NCI-H2196 (cell line): ENCODE measurements at regions not wholly inside any gene's neighbourhood (a gene's known extent, or its start where the extent isn't known, plus 50 kb on each side); places are given as distances from the start of the nearest gene placed in this dataset.
"Not testable (repeated sequence)": the region's sequence is repeated elsewhere in the genome, so short reads cannot be mapped to it uniquely, and the experiment has no call there.

Experiments
- DNase-seq: peaks from one replicate; lab custom pipeline; 2025; ENCODE audit not compliant: unreplicated experiment; lab: John Stamatoyannopoulos, UW

- no peak for DNase-seq
These were observed 1350.2 kb upstream of the RAG2 start for GRCh38 chr11:37948258-37948657.

DNA sequence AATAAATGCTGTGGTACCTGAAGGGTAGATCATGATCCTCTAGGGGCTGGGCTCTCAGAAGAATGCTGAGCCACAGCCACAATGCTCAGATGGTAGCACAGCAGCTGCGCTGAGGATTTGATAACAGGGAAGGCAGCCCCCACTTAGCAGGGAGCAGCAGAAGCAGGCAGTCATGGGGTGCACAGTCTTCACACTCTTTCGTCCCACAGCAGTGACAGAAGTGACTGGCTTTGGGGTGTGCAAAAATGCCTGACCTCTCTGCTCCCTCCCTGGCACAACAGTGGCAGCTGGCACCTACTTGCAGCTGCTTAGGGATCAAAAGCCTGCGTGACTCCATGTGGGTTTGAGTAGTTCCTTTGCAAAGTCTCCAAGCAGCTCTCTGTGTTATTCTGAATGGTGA, 1349.8 kb upstream of the RAG2 start:
- no peak for DNase-seq

- DNase-seq = peak; percentile 4
These were observed 1348.2 kb upstream of the RAG2 start for GRCh38 chr11:37946155-37946766.

DNA sequence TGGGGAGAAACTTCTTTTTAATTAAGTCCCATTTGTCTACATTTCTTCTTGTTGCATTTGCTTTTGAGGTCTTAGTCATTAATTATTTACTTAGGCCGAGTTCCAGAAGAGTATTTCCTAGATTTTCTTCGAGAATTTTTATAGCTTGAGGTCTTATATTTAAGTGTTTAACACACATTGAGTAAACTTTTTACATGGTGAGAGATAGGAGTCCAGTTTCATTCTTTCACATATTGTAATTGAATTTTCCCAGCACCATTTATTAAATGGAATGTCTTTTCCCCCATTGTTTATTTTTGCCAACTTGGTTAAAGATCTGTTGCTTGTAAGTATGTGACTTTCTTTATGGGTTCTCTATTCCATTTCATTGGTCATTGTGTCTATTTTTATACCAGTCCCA, 1344.0 kb upstream of the RAG2 start:
- no peak for DNase-seq

DNA sequence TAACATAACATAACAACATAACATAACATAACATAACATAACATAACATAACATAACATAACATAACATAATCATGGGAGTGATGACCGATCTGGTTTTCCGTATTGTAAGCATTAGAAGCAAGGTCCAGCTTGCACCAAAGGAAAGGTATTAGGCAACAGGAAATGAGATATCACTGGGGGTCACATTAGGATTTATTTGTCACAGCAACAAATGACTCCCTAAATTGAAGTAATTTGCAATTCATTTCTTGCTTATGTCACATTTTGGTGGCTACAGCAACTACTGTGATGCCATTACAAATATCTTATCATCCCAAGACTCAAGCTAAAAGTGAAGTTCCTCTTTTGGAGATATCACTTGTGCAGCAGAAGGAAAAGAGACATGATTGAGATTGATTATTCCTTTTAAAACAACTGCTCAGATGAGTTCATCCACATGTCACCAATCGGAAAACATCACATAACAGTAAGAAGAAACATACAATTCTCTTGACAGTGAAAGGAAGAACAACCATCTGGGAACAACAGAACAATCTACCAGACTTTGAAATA, 1331.1 kb upstream of the RAG2 start:
- no peak for DNase-seq

DNA sequence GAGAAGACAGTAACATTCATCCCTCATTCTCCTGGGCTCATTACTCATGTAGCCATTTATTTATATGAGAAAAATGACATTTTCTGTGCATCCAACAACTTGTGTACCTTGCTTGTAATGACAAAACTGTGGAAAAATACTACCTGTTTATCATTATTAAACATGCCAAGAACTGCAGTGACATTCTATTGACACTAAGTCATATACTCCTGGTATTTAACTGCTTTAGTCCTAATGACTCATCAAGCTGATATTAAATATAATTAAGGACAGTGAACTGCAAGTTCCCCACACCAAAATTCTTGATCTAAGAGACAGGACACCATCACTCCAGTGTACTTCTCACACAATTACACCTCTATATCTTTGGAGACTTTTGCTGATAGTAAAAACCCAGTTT, 1328.7 kb upstream of the RAG2 start:
- no peak for DNase-seq

DNA sequence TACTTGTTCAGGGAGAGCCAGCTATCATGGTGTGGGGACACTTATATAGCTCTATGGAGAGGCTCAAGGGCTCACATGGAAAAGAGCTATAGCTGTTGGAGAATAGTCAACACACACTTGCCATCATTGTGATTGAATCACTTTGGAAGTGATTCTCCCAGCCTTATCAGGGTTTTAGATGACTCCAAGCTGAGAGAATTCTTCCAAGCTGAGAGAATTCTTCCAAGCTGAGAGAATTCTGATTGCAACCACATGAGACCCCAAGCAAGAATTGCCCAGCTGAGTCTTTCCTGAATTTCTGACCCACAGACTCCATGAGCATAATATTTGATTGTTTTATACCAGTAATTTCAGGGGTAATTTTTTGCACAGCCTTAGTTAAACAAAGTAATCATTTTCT, 1318.3 kb upstream of the RAG2 start:
- DNase-seq = no peak

DNA sequence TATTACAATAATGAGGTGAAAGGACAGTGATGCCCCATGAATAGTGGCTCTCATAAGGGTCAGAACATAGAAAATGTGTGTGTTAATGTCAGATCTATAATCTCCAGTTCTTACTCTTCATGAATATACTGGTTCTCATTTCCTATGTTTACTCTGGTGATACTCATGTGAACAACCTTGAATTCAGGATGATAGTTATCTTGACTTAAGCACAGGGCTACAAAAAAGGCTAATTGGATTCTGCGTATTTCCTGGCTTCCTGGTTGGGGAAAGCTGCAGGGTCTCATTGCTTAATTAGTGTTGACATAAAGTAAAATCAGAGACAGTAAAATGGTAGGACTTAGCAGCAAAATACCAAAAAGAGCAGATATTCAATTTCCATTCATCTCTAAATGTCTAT, 1316.8 kb upstream of the RAG2 start:
- DNase-seq = no peak

- no peak for DNase-seq
These were observed 1310.1 kb upstream of the RAG2 start for GRCh38 chr11:37908219-37908548.

- no peak for DNase-seq
These were observed 1309.6 kb upstream of the RAG2 start for GRCh38 chr11:37907436-37908218.

- no peak for DNase-seq
These were observed 1307.8 kb upstream of the RAG2 start for GRCh38 chr11:37905707-37906417.

- DNase-seq = no peak
These were observed 1298.0 kb upstream of the RAG2 start for GRCh38 chr11:37896016-37896415.

- DNase-seq = no peak
These were observed 1283.7 kb upstream of the RAG2 start for GRCh38 chr11:37881741-37882140.

DNA sequence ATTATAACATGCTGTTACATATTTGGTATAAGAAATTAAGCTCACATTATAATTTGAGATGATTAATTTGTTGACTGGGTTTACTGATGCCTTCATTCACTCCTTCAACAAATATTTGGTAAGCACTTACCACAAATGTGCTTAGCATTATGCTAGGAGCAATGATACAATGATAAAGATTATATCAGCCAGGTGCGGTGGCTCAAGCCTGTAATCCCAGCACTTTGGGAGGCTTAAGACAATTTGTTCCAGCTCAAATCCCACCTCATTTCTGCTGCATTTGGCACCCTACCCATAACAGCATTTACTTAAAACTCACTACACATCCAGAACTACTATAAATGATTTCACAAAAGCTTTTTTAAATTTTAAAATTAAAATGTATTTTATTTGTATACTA, 1263.6 kb upstream of the RAG2 start:
- no peak for DNase-seq

GRCh38 chr11:37858806-37859537, 1260.9 kb upstream of the RAG2 start:
- DNase-seq = not testable (repeated sequence)

GRCh38 chr11:37858398-37858797, 1260.4 kb upstream of the RAG2 start:
- DNase-seq = no peak

DNA sequence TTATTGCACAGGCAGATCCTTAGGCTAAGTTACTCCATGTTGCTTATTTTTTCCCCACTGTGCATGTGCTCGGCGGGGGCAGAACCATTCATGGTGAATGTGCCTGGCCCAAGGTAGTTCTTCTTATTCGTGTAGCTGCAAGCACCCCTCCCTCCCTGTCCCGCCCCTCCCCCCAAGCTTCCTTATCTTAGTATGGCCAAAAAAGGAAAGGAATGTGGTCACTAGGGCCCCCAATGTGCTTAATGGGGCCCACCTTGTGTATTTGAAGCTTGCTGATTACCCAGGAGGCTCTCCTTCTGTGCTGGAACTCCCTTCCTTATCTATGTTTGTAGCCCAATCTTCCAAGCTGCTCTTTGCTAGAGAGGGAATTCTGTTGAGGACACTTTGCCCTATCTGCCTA, 1259.7 kb upstream of the RAG2 start:
- no peak for DNase-seq

DNA sequence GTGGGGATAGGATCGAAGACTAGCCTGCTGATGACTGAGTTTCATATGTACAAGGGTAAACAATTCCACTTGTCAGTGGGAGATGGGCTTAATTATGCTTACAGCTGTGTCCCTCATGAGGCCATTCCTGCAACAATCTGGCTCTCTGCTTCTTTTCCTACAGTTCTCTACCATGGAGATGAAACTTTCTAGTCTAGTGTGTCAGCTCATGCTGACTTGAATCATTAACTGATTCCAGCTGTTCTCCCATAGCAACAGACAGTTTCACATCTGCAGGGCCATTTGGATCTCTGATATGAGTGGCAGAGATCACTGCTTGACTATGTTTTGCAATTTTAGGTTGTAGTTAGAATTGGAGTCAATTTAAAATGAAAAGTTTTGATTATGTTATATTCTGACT, 1251.7 kb upstream of the RAG2 start:
- no peak for DNase-seq

DNA sequence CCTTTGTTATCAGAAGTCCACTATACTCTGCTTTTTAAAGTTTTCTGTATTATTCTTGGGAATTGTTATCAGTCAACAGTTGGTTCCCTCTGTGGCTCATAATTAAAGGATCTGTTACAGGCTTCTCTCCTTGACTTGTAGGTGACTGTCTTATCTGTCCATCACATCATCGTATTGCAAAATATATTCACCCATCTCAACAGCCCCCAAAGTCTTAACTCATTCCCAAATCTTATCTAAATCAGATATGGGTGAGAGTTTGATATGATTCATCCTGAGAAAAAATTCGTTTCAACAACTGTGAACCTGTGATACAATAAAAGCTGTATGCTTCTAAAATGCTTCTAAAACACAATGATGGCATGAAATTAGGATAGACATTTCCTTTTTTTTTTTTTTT, 1245.6 kb upstream of the RAG2 start:
- DNase-seq = no peak

DNA sequence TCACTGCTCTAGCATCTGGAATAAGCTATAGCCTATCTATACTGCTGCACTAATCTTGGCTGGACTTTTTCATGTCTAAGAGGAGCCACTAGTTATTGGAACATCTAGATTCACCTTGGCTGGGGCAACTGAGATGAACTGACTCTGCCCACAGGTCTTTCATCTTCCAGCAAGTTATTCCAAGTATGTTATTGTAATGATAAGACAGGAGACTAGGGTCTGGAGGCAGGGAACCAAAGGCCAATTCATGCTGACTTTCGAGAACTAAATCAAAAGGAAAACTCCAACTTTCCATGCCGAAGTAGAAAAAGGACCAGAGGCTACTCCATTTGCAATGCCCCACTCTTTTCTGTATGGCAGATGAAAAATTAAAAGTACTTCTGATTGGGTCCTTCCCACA, 1243.0 kb upstream of the RAG2 start:
- DNase-seq = no peak

GRCh38 chr11:37840345-37840744, 1242.3 kb upstream of the RAG2 start:
- DNase-seq = not testable (repeated sequence)
